ENCODE measurements at regions not wholly inside any gene's neighbourhood (a gene's known extent, or its start where the extent isn't known, plus 50 kb on each side); places are given as distances from the start of the nearest gene placed in this dataset.

GRCh38 chrX:100479329-100479728, 69.3 kb upstream of the PCDH19 start:
- POLR2A ChIA-PET: no interaction called here
- no peaks in the 10 kb centered on the region for H3K27me3 ChIP-seq (ENCODE audit: control insufficient read depth, insufficient read depth, low read length)
- no peak overlapping the region for H3K4me3 ChIP-seq (ENCODE audit: low read depth, low read length)
- no peak for DNase-seq (ENCODE audit: low read depth)
- H3K36me3 ChIP-seq (ENCODE audit: control insufficient read depth, insufficient read depth, low read length): no peaks in the 10 kb centered on the region
- TF ChIP-seq CTCF (IDR thresholded peaks at IDR 0.05; ENCODE audit: insufficient read depth, low read depth, low read length): no peak
- CTCF ChIA-PET: no interaction called here

GRCh38 chrX:100478714-100479306, 68.7 kb upstream of the PCDH19 start:
- TF ChIP-seq CTCF (IDR thresholded peaks at IDR 0.05; ENCODE audit: insufficient read depth, low read depth, low read length): no peak
- CTCF ChIA-PET: no interaction called here
- H3K27me3 ChIP-seq (ENCODE audit: control insufficient read depth, insufficient read depth, low read length): no peaks in the 10 kb centered on the region
- no peak overlapping the region for H3K4me3 ChIP-seq (ENCODE audit: low read depth, low read length)
- DNase-seq (ENCODE audit: low read depth): no peak
- POLR2A ChIA-PET: no interaction called here
- no peaks in the 10 kb centered on the region for H3K36me3 ChIP-seq (ENCODE audit: control insufficient read depth, insufficient read depth, low read length)

GRCh38 chrX:100477958-100478357, 67.9 kb upstream of the PCDH19 start:
- CTCF ChIA-PET: no interaction called here
- TF ChIP-seq CTCF (IDR thresholded peaks at IDR 0.05; ENCODE audit: insufficient read depth, low read depth, low read length): no peak

GRCh38 chrX:100477467-100477866, 67.4 kb upstream of the PCDH19 start:
- no peak for DNase-seq (ENCODE audit: low read depth)
- CTCF ChIA-PET: no interaction called here

More at GRCh38 chrX:100477958-100478357, 67.9 kb upstream of the PCDH19 start:
- Histone ChIP-seq H3K36me3 (ENCODE audit: control insufficient read depth, insufficient read depth, low read length) (no peaks in the 10 kb centered on the region), H3K4me3 (ENCODE audit: low read depth, low read length) (no peak overlapping the region), H3K27me3 (ENCODE audit: control insufficient read depth, insufficient read depth, low read length) (no peaks in the 10 kb centered on the region)
- no peak for DNase-seq (ENCODE audit: low read depth)
- POLR2A ChIA-PET: no interaction called here

More at GRCh38 chrX:100477467-100477866, 67.4 kb upstream of the PCDH19 start:
- TF ChIP-seq CTCF (IDR thresholded peaks at IDR 0.05; ENCODE audit: insufficient read depth, low read depth, low read length): no peak
- H3K27me3 ChIP-seq (ENCODE audit: control insufficient read depth, insufficient read depth, low read length): no peaks in the 10 kb centered on the region
- H3K36me3 ChIP-seq (ENCODE audit: control insufficient read depth, insufficient read depth, low read length): no peaks in the 10 kb centered on the region
- POLR2A ChIA-PET: no interaction called here
- H3K4me3 ChIP-seq (ENCODE audit: low read depth, low read length): no peak overlapping the region
